ENCODE measurements at regions not wholly inside any gene's neighbourhood (a gene's known extent, or its start where the extent isn't known, plus 50 kb on each side); places are given as distances from the start of the nearest gene placed in this dataset.
"Not testable (repeated sequence)": the region's sequence is repeated elsewhere in the genome, so short reads cannot be mapped to it uniquely, and the experiment has no call there.

- ATAC-seq (ENCODE audit: poor library complexity); intact Hi-C loops (cut with DNase I); DNase-seq: not testable (repeated sequence)
Observed at GRCh38 chr6:160889148-160889547, 102.4 kb upstream of the MAP3K4 start.

GRCh38 chr6:160891690-160892089 is 99.9 kb upstream of the MAP3K4 start:
- no peak for ATAC-seq (ENCODE audit: poor library complexity)
- intact Hi-C loops (cut with DNase I): no loop called here
- no peak for DNase-seq

- DNase-seq (no peak), ATAC-seq (ENCODE audit: poor library complexity) (no peak)
- intact Hi-C loops (cut with DNase I): no loop called here
Observed at GRCh38 chr6:160895562-160895961, 96.0 kb upstream of the MAP3K4 start.

GRCh38 chr6:160899671-160900430 is 91.7 kb upstream of the MAP3K4 start:
- DNase-seq (no peak), ATAC-seq (ENCODE audit: poor library complexity) (no peak)
- intact Hi-C loops (cut with DNase I): no loop called here

GRCh38 chr6:160911949-160912348 is 79.6 kb upstream of the MAP3K4 start:
- intact Hi-C loops (cut with DNase I): no loop called here
- no peak for ATAC-seq (ENCODE audit: poor library complexity)

GRCh38 chr6:160912411-160912810 is 79.2 kb upstream of the MAP3K4 start:
- intact Hi-C loops (cut with DNase I): no loop called here
- no peak for ATAC-seq (ENCODE audit: poor library complexity)
- no peak for DNase-seq

More at GRCh38 chr6:160911949-160912348, 79.6 kb upstream of the MAP3K4 start:
- DNase-seq: no peak

- DNase-seq (no peak), ATAC-seq (ENCODE audit: poor library complexity) (no peak)
- intact Hi-C loops (cut with DNase I): no loop called here
Observed at GRCh38 chr6:160917572-160917971, 74.0 kb upstream of the MAP3K4 start.

- DNase-seq (no peak), ATAC-seq (ENCODE audit: poor library complexity) (no peak)
- intact Hi-C loops (cut with DNase I): no loop called here
Observed at GRCh38 chr6:160919723-160920440, 71.7 kb upstream of the MAP3K4 start.

- DNase-seq (no peak), ATAC-seq (ENCODE audit: poor library complexity) (no peak)
- intact Hi-C loops (cut with DNase I): no loop called here
Observed at GRCh38 chr6:160921095-160921494, 70.5 kb upstream of the MAP3K4 start.

- intact Hi-C loops (cut with DNase I): loop anchor here (5.0 kb wide), 1 partner anchor 446 kb away; no protein-coding TSS in a partner anchor
- DNase-seq (no peak), ATAC-seq (ENCODE audit: poor library complexity) (no peak)
Observed at GRCh38 chr6:160926281-160927276, 65.0 kb upstream of the MAP3K4 start.

GRCh38 chr6:160927416-160927815 is 64.2 kb upstream of the MAP3K4 start:
- intact Hi-C loops (cut with DNase I): loop anchor here (5.0 kb wide), 1 partner anchor 445 kb away; no protein-coding TSS in a partner anchor
- DNase-seq (no peak), ATAC-seq (ENCODE audit: poor library complexity) (no peak)

GRCh38 chr6:160929361-160929760 is 62.2 kb upstream of the MAP3K4 start:
- intact Hi-C loops (cut with DNase I): loop anchor here (5.0 kb wide), 1 partner anchor 443 kb away; no protein-coding TSS in a partner anchor
- no peak for ATAC-seq (ENCODE audit: poor library complexity)
- DNase-seq: no peak

- no peak for ATAC-seq (ENCODE audit: poor library complexity)
- intact Hi-C loops (cut with DNase I): loop anchor here (5.0 to 10.0 kb wide), 3 partner anchors 62 to 442 kb away; partner anchors contain the start of gene MAP3K4
- DNase-seq: no peak
Observed at GRCh38 chr6:160929831-160930230, 61.7 kb upstream of the MAP3K4 start.

GRCh38 chr6:160930547-160931377 is 60.8 kb upstream of the MAP3K4 start:
- intact Hi-C loops (cut with DNase I): loop anchor here (5.0 to 10.0 kb wide), 2 partner anchors 62 to 144 kb away; partner anchors contain the start of gene MAP3K4
- ATAC-seq (ENCODE audit: poor library complexity) (peak; percentile 97), DNase-seq (peak; percentile 82)

GRCh38 chr6:160931378-160932310 is 59.9 kb upstream of the MAP3K4 start:
- intact Hi-C loops (cut with DNase I): loop anchor here (5.0 to 10.0 kb wide), 2 partner anchors 61 to 143 kb away; partner anchors contain the start of gene MAP3K4
- DNase-seq (no peak), ATAC-seq (ENCODE audit: poor library complexity) (peak; percentile 50)

- ATAC-seq (ENCODE audit: poor library complexity) (peak; percentile 74), DNase-seq (no peak)
- intact Hi-C loops (cut with DNase I): loop anchor here (5.0 to 10.0 kb wide), 2 partner anchors 59 to 142 kb away; partner anchors contain the start of gene MAP3K4
Observed at GRCh38 chr6:160933256-160933655, 58.3 kb upstream of the MAP3K4 start.
